GM18873 (cell line): ENCODE measurements at regions not wholly inside any gene's neighbourhood (a gene's known extent, or its start where the extent isn't known, plus 50 kb on each side); places are given as distances from the start of the nearest gene placed in this dataset.
"Not testable (repeated sequence)": the region's sequence is repeated elsewhere in the genome, so short reads cannot be mapped to it uniquely, and the experiment has no call there.

ENCODE experiments used
- ATAC-seq: cut with Tn5 transposase; IDR thresholded peaks from one replicate; pipeline ENCODE4 v1.9.1; 2021; ENCODE audit warnings: mild to moderate bottlenecking, moderate library complexity, moderate number of reproducible peaks; ENCODE audit not compliant: unreplicated experiment, low FRiP score

DNA sequence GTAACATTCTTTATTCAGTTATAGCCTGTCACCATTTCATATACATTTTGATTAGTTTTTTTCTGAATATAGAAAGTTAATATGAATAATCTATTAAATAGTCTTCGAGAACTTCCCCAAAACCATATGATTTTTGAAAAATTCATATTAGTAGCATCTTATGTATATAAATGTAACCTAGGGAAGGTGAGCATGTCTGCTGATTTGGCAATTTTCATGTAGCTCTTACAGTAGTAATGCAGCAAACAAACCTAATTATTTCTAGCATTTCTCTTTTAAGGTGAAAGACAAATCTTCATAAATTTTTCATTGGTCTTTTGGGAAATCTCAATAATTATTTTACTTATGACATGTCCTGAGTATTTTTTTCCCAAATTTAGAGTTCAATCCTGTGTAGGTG, 939.0 kb downstream of the TBC1D32 start:
- ATAC-seq = no peak

DNA sequence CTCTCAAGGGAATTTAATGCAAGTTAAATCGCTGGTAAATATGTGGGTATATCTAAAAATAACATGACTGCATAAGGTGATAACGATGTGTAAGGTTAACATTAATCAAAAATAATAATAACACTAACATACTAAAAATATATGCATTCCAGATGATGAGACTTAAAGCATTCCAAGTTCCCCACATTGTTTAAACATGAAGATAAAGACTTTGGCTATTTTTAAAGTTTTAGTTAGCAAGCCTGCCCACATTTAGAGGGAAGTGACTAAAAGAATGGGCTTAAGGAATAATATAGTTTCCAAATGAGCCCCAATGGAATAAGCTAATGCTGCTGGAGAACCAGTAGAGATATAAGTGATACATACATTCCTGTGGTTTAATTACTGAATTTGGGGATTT, 941.3 kb downstream of the TBC1D32 start:
- ATAC-seq = no peak

DNA sequence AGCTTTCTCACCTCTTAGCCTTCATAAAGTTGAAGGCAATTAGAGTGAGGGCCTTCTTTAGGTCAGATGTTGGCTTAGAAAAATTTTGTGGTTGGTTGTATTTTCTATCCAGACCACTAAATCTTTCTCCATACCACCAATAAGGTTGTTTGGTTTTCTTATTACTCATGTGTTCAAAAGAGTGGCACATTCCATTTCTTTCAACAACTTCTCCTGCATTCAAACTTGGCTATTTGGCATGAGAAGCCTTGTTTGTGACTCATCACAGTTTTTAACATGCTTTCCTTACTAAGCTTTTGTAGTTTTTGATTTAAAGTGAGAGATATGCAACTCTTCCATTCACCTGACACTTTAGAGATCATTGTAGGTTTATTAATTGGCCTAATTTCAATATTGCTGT, 949.6 kb downstream of the TBC1D32 start:
- no peak for ATAC-seq

DNA sequence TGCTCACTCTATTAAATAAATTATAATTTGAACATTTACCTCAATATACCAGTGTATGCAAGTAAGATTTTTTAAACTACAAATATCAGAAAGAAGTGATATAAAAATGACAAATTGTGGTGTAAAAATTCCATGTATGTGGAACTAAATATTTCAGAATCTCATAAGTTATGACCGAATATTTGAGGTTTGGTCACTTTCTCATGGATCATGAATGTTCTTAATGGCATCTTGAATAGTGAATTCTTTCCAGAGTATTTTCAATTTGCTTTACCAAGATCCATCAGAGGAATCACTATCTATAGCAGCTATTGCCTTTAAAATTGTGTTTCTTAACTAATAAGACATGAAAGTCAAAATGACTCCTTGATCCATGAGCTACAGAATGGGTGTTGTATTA, 950.6 kb downstream of the TBC1D32 start:
- ATAC-seq = no peak

DNA sequence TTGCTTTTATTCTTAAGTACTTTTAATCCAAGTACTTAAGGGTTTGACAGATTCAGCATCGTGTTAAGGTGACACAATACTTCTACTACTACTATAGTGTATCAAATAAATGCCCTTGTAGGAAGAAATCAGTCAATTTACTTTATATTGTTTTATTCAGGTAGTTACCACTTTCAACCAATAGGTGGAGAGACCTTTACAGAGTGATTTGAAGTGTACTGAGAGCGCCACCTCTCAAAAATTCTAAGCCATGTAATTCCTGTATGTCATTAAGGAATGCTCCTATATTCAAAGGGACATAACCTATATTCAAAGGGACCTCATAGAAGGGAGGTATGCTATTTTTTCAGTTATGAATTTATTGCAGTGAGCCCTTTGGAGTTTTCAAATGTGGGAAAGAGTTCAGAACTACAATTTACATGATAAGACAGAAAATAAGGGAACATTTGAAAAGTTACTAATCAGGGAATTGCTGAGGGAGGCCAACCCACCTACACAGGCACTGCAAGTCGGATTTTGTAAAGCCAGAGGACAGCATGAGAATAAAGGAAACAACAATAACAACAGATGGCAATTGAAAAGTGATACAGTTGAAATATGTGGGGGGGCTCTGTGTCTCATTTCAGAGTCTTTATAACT, 955.6 kb downstream of the TBC1D32 start:
- peak; percentile 70 for ATAC-seq

DNA sequence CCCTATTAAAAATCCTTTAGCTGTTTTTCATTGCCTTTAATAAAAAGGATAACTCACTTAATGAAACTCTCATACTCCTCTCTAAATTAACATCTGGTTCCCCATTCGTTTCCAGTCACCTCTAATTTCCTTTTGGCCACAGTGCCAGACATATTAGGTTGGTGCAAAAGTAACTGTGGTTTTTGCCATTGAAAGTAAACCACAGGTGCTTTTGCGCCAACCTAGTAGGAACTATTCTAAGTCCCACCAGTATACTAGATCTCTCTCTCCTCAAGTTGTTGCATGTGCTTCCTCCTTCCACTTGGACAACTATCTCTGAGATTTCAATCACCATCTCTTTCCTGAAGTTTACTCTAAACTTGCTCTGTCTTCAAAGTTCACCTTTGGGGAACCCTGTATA, 961.1 kb downstream of the TBC1D32 start:
- no peak for ATAC-seq

DNA sequence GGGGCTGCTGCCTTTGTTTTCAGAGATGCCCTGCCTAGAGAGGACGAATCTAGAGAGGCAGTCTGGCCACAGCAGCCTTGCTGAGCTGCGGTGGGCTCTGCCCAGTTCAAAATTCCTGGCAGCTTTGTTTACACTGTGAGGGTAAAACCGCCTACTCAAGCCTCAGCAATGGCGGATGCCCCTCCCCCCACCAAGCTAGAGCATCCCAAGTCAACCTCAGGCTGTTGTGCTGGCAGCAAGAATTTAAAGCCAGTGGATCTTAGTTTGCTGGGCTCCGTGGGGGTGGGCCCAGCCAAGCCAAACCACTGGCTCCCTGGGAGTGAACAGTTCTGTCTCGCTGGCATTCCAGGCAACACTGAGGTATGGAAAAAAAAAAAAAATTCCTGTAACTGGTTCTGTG, 970.9 kb downstream of the TBC1D32 start:
- ATAC-seq = no peak

DNA sequence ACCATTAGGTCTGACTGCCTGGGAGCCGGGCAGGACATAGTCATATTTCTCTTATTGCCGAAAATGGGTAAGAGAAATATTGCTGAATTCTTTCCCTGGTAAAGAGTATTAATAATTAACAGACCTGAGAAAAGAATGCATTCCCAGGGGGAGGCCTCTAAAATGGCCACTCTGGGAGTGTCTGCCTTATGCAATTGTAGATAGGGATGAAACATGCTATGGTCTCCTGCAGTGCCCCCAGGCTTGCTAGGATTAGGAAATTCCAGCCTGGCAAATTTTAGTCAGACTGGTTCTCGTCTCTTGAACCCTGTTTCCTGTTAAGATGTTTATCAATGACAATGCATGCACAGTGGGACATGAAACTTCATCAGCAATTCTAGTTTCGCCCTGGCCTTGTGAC, 975.7 kb downstream of the TBC1D32 start:
- not testable (repeated sequence) for ATAC-seq

DNA sequence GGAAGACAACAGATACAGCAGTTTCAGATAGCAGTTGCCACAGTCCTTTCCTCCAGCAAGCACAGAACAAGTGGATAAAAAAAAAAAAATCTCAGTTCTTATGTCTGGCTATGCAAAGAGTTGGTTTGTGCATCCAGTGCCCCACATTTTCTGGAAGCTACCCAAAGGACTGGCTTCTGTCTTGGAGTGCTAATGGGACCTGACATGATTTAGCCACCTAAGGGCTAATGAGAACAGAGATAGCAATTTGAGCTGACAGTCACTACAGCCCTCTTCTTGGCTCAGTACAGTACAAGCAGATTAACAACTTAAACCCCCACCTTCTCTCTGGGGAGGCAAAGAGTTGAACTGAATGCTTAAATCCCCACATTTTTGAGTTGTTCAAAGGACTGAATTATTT, 976.8 kb downstream of the TBC1D32 start:
- no peak for ATAC-seq

DNA sequence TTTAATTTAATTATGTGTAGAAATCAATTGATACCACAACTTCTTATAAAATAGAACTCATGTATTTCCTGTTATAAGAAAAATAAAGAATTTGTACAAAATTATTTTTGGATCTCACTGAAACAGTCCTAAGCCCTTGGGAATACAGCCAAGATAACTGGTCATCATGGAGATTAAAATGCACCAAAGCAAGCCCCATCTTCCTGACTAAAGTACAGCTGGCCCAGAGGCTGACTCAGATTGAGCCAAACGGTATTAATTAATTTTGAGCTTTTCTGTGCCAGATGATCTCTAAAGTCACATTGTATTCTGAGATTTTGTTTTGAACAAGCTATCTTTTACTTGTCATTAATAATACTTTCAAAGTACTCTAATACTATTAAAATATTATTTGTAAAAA, 978.5 kb downstream of the TBC1D32 start:
- ATAC-seq = no peak

DNA sequence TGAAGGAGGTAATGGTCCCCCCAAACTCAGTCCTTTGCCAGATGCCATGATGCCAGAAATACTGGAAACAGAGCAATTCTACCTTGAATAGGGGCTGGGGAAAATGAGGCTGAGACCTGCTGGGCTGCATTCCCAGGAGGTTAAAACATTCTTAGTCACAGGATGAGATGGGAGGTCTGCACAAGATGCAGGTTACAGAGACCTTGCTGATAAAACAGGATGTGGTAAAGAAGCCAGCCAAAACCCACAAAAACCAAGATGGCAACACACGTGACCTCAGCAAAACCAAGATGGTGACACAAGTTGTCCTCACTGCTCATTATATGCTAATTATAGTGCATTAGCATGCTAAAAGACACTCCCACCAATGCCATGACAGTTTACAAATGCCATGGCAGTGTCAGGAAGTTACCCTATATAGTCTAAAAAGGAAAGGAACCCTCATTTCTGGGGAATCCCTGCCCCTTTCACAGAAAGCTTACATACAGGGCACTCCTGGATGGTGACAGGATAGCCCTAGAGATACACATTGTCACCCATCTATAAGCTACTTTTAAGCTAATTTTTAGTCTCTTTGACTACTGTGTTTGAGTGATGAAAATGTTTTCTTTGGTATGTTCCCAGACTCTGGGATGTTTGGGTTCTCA, 979.7 kb downstream of the TBC1D32 start:
- no peak for ATAC-seq

DNA sequence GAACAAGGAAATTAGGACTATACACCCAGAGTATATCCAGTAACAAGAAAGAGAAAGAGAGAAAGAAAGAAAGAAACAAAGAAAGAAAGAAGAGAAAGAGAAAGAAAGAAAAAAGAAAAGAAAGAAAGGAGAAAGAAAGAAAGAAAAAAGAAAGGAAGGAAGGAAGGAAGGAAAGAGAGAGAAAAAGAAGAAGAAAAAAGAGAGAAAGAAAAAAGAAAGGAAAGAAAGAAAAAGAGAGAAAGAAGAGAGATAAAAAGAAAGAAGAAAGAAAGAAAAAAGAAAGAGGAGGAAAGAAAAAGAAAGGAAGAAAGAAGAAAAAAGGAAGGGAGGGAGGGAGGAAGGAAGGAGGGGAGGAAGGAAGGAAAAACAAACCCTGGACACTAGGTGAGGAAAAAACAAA, 981.8 kb downstream of the TBC1D32 start:
- ATAC-seq = no peak

DNA sequence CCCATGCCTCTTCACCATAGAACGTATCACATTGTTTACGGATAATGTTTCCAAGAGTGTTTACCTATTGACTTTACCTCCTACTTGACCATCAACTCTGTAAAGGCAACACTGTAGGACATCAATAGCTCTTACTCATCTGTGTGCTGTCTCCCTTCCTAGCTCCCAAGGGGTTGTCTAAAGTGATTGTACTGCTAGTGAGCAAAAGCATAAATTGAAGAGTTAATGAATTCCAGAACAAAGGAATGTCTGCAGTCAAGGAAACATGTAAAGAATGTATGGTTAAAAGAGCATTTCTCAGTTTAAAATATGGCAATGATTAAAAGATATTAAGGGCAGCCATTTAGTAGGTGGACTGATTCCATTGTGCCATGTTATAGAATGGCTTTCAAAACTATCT, 985.4 kb downstream of the TBC1D32 start:
- no peak for ATAC-seq

DNA sequence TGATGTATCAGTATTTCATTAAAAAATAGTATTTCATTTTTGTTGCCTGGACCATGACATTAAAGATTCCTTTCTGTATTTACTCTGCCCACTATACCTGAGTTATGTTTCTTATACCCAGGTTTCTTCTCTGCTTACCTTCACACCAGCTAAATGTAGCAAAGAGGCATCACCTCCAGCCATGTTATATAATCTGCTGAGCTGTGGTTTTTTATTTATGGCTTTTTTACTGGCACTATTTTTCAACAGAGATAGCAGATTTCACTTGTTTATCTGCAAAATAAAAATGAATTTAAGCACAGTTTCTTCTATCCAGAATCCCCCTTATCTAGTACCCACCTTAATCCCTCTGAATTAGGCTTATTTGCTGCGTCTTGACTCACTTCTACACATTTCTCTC, 979.0 kb upstream of the MAN1A1 start:
- ATAC-seq = no peak

DNA sequence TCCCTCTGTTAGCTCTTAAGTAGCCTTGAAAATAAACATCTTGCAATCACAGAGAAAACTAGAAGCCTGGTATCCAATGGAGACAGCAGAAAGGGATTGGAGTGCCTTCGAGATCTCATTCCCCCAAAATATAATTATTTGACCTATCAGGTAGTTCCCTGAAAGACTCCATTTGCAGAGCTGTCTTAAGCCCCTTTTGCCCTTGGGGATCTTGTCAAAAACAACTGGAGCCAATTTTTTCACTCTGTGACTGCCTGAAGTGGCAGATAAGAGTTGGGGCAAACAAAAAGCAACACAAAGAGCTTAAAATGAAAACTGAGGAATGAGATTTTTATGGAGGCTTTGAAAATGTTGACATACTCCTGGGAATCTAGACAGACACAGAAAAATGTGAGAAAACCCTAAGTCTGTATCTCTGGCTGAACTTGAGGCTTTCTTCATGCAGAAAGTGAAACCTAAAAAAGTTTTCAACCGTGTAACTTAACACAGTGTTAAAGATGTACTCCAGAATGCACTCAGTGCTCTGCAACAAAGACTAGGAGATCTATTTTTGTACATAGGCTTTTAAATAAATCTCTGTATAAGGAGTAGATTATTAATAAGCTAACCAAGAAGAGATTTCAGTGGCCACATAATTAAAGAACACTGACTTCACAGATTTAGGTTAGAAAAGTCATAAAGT, 971.1 kb upstream of the MAN1A1 start:
- ATAC-seq = no peak

DNA sequence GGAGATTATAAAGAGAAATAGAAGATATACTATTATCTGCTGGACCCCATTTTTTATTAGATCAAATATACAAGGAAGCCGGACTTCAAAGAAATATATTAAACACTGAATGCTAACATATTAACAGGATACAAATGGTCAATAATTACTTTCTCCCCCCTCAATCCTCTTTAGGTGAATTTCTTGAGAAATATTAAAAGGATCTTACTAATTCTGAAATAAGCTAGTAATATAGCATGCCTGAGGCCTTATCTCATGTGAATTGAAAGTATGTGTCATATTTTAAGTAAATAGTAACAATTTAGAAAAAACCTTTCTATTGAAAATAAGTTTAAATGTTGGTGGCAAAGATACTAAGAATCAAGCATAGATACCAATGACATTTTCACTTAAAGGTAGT, 954.7 kb upstream of the MAN1A1 start:
- ATAC-seq = no peak

DNA sequence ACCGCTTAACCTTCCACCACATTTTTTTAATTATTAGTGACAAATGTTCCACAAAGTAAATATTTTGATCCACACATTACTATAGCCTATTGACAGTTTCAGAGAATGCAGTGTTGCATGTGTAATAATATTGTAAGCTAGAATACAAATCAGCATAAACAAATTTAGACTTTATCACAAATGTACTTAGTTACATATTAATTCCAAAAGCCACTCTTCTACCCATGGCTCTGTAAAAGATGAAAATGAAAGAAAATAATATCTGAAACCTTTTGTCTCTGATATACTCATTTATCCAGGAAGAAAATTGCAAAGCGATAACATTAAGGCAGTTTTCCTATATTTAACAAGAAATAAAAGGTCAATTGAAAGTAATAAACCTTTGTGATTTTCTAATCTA, 954.0 kb upstream of the MAN1A1 start:
- ATAC-seq = no peak

DNA sequence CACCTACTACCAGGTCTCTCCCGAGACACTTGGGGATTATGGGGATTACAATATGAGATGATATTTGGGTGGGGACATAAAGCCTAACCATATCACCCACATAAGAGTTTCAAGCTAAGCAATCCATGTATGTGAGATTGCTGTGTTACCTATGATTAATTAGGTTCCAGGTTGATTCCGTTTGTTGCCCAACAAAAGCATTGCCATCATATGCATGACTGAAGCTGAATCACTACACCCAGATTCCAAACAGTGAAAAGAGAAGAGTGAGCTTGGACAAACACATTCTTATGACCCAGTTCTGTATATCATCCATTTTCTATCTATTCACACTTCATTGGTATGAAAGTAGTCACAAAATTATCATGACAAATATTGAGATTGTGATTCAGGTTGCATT, 952.5 kb upstream of the MAN1A1 start:
- no peak for ATAC-seq

DNA sequence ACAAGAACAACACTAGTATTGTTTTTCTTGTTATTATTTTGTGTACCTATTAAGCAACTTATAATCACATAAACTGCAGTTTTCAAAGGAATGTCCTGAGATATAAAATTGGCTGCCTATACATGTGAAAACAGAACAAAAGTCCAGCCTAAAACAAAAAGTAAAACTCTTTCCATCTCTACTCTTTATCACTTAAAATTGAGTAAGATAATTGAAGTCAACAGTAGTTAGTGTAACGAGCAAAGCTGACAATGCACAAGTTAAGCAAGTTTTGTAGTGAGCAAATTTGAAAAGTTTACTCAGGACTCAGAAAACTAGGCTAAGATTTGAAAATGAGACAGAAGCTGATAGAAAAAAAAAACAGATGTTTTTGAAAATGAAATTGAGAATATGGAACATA, 941.4 kb upstream of the MAN1A1 start:
- ATAC-seq = no peak

DNA sequence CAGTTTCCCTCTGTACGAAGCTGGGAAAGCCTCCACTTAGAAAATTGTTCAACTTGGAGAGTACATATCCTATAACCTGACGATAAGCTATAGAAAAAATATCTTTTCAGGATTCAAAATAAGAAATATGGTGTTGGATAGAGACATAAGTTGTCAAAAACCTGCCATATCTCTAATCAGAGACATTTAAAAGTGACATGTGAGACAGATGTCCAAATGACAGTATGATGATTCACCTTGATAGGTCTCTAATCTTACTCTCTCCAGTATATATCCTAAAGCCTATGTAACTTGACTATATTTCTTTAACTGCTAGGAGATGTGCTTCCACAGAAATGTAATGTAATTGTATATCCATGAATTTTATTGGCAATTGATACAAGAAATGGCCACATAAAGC, 932.4 kb upstream of the MAN1A1 start:
- ATAC-seq = no peak

DNA sequence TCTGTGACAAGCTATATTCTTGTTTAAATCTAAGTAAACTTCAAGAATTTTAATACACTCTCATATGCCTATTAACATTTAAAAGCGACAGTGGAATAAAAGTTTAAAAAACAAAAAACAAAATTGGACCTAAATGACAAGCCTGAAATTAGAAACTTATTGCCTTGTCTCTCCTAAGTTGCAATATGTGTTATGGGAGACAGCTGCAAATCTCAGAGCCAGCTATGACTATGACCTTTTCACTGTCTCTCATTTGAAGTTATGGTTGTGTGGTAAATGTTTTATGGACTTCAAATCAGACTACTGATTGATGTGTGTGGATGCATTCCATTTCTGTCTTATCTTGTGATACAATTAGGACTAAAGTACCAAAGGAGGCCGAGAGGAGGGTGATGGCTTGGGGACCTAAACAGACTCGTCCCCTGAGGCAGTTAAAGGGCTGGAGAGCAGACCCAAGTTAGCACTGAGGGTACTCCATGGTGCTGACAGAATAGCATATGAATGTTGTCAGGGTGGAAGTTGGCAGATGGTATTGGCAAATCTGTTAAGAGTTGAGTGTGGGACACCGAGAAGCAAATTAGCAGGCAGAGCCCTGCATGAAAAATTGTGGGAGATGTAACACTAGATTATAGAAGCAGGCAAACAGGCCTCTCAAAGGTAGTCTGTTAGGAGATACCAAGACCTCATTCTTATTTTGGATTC, 930.1 kb upstream of the MAN1A1 start:
- no peak for ATAC-seq
